HG02870 (cell line): ENCODE measurements at regions not wholly inside any gene's neighbourhood (a gene's known extent, or its start where the extent isn't known, plus 50 kb on each side); places are given as distances from the start of the nearest gene placed in this dataset.
"Not testable (repeated sequence)": the region's sequence is repeated elsewhere in the genome, so short reads cannot be mapped to it uniquely, and the experiment has no call there.

ENCODE experiments used
- ATAC-seq: cut with Tn5 transposase; IDR thresholded peaks from one replicate; pipeline ENCODE4 v1.9.1; 2021; ENCODE audit warnings: mild to moderate bottlenecking, moderate library complexity; ENCODE audit not compliant: unreplicated experiment

DNA sequence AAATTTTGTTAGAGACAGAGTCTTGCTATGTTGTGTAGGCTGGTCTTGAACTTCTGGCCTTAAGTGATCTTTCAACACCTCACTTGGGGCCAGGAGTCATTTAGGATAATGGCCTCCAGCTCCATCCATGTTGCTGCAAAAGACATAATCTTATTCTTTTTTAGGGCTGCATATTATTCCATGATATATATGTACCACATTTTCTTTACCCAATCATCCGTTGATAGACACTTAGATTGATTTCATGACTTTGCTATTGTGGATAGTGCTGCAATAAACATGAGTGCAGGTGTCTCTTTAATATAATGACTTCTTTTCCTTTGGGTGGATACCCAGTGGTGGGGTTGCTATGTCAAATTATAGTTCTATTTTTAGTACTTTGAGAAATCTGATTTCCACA is 140.9 kb upstream of the LCORL start:
- ATAC-seq: no peak

DNA sequence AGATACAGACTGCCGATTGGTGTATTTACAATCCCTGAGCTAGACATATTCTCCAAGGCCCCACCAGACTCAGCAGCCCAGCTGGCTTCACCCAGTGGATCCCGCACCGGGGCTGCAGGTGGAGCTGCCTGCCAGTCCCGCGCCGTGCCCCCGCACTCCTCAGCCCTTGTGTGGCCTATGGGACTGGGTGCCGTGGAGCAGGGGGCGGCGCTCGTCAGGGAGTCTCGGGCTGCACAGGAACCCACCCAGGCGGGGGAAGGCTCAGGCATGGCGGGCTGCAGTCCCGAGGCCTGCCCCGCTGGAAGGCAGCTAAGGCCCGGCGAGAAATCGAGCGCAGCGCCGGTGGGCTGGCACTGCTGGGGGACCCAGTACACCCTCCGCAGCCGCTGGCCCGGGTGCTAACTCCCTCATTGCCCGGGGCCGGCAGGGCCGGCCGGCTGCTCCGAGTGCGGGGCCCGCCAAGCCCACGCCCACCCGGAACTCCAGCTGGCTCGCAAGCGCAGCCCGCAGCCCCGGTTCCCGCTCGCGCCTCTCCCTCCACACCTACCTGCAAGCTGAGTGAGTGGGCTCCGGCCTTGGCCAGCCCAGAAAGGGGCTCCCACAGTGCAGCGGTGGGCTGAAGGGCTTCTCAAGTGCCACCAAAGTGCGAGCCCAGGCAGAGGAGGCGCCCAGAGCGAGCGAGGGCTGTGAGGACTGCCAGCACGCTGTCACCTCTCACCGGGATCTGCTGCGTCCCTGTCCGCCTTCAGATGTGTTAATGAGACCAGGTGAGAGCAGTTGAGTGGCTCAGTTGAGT is 137.8 kb upstream of the LCORL start:
- ATAC-seq: not testable (repeated sequence)

DNA sequence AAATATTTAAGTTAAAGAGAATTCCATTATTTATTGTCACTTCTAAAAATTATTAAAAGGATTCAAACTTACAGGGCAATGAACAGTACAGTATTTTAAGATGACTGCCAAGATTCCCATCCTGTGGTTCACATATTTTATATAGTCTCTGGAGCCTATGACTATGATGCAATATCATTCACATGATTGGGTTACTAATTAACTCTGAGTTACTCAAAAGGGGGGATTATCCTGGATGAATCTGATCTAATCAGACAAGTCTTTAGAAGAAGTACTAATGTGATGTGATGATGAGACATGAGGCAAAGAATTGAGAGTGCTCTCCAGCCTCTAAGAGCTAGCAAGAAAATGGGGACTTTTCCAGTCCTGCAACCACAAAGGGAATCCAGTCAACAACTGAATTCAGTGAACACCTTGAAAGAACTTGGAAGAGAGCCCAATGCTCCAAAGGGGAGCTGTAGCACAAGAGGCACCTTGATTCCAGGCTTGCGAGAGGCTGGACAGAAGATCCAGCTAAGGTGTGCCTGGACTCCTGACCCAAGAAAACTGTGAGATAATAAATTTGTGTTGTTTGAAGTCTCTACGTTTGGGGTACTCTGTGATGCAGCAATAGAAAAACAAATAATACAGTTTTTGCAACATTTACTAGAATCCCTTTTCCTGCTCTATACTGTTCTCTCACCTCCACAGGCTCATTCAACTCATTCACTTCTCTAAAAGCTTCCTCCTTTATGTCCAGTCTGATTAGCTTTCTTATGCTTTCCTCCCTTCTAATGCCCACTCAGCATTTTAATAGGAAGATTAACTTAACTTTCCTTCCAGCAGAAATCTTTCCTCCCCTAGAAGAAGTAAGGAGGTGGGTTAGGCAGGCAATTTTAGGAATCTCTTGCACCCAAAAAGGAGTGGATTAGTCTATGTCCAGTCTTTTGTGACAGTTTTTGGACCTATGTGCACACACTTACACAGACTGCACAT is 133.8 kb upstream of the LCORL start:
- ATAC-seq: no peak

DNA sequence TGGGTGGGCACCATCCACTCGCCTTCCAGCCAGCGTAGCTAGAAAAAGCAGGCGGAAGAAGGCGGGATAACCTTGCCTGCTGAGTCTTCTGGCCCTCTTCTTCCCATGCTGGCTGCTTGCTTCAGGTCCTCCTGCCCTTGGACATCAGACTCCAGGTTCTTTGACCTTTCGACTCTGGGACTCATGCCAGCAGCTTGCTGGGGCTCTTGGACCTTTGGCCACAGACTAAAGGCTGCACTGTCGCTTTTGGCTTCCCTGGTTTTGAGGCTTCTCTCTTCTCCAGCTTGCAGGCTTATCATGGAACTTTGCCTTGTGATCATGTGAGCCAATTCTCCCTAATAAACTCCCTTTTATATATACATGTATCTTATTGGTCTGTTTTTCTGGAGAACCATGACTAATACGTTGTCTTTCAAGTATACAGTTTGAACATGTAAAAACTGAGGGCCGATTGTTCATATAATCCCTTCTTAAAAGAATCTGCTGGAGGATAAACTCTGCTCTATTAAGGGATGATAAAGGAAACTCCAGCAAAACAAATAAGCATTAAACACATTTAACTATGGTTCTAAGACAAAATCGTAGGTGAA is 116.6 kb upstream of the LCORL start:
- ATAC-seq: no peak

DNA sequence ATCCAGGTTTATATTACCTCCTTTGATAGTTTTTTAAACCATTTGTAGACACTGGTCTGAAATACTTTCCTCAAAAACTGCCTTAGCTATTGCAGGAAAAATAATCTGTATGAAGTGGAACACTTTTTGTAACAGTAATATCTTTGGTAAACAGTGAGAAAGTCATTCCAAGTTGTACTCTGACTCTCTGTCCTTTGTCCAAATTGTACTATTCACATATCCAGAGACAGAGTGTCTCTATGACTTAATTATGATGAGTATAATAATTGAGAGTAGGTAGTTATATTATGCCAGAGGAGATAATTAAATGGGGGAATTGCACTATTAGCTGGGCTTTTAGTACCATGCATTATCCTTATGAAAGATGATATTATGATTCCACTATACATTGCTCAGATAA is 112.6 kb upstream of the LCORL start:
- no peak for ATAC-seq

DNA sequence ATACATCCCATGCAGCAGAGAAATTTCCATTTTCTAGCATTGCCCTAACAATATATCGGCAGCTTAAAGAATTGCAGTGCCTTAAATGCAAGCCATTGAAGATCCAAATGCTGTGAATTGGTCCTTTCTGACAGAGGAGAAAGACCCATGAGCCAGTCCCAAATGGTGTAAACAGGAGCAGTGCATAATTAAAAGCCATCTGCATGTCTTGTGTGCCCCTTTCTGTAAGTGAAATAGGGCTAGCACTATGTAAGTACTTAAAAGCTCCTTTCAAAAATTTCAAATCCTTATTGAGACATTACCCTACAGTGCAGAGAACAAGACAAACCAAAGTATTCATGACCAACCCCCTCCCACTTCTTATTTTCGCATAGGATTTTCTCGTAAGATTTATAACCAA is 108.7 kb upstream of the LCORL start:
- ATAC-seq: no peak

DNA sequence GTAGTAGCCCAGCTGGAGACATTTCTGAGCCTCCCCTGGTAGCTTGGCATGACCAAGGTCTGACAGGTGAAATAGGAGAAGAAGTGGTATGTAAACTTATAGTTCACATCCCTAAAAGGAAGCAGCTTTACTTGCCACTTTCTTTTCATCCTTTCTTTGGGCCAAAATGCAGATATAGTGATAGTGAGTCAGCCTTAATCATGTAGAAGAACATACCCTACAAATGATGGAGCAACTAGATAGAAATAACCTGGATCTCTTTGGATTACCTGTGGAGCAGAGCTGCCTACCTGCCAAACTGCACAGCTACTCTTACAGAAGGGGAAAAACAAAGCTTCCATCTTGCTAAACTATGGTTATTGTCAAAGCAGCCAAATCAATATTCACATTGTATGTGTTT is 106.7 kb upstream of the LCORL start:
- ATAC-seq: no peak

DNA sequence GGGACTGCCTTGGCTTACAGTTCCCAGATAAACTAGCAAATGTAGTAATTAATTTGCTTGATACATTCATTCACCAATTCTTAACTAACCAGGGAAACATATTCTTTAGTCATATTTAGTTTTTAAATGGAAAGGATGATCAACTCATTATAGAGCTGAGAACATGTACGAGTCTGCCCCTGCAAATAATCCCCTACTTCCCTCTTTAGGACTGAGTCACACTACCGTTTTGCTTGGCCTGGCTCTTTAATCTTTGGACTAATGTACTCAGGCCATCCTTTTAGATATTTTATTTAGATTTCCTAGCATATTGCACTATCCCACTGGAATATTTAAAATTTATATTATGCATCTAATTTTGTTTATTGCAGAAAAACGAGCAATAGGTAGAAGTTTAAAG is 105.5 kb upstream of the LCORL start:
- no peak for ATAC-seq

DNA sequence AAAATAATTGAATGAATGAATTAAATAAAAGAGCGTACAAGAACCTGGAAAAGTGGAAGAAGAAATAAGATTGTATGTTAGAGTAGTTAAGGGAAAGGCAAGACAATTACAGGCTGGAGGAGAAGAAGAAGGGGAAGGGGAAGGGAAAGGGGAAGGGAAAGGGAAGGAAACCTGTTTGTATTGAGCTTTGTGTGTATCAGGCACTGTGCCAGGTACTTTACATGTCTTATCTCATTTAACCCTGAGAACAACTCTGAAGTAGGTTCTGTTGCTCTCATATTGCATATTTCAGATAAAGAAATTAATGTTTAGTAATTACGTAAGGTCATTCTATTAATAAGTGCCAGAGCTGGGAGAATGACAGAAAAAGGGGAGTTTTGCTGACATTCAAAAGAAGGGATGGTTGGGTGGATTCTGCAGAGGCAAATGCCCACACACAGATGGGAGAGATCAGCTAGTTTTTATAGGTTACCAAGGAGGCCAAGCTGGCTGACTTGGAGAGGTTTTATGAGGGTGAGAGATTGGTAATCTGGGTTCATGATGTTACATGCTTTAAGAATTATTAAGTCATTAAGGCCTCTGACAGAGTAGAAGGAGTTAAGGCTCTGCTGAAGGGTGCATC is 92.3 kb upstream of the LCORL start:
- no peak for ATAC-seq

DNA sequence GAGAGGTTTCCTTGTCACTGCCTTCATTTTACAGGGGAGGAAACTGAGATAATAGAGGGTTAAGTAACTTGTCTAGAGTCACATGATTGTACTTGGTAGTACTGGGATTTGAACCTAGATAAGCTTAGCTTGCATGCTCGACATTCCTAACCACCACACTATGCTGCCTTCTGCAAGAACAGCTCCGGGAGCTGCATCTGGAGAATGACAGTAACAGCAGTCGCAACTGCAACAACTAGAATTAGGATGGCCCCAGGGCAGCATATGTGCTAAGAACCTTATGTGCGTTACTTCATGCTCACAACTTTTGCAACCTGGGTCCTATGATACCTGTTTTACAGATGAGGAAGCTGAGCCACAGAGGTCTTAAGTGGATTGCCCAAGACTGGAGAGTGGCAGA is 89.5 kb upstream of the LCORL start:
- ATAC-seq: no peak

DNA sequence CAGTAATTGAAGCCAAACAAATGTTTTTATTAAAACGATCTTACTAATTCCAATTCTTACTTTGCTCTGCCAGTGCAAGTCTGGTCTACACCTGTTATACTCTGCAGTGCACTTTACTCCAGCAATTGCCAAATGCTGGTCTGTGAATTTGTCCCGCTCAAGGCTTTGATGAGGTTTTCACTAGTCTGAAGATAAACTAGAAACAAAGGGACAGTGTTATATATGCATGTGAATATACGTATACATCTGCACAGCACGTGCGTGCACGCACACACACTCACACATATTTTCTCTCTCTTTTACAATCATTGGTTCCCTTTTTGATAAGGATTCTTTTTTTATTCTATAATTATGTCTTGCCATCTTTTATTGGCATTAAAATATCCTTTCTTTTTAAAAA is 88.5 kb upstream of the LCORL start:
- ATAC-seq: no peak

DNA sequence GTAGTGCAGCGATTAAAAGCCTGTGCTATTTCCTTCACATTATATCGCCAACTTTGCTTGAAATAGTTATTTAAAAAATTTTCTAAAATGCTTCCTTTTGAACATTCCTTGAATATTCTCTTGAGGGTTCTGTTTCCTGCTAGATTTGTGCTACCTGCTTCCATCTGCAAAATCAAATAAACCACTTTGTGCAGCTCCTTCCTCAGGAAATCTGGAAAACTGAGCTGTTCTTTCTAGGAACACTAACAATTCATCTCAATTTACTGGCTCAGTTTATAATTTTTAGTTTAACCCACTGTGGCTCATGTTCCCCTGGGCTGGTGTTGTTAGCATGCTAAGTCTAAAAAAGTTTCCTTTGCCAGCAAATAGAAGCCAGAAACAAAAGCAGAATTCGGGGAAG is 88.1 kb upstream of the LCORL start:
- ATAC-seq: no peak

DNA sequence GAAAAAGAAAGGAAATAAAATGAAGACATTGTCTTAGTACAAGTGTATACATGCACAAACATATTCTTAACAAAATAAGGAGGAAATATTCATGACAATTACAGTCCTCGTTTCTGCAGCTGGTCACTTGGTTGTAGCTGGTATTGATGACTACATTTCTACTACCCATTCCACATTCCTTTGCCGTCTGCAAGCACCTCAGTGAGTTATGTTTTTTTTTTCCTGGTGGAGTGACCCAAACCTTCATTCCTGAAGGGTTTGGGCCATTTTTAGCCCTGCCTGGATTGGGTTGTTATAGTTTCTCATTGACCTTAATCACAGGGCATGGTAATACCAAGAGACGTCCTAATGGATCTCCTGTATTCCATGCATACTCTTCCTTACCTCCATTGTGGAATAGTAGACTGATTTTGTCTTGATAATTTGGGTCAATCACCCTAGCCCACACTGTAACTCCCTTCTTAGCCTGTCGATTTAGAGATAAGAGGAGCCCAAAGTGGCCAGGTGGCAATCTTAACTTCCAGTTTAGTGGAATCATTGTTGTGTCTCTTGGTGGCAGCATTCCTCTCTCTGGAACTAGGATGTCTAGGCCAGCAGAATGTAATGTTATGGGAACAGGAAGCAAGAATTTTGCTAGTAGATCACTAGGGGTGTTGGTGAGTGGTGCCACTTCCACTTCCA is 86.4 kb upstream of the LCORL start:
- not testable (repeated sequence) for ATAC-seq

DNA sequence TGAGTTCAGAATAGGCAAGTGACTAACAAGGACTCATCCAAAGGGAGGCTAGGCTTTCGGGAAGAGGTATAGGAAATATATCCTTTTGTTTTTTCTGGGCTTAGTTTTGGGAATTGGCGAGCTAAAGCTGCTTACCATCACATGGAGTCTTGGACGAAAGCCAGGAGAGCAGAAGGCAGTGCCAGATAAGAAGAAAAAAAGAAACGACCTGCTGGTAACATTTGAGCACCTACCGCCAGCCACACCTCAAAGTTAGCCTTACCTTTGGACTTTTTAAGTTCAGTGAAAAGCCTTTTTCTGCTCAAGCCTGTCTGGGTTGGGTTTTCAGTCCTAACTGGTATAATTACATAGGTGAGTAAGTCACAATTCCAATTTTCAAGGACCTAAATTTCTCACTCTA is 85.1 kb upstream of the LCORL start:
- ATAC-seq: no peak

DNA sequence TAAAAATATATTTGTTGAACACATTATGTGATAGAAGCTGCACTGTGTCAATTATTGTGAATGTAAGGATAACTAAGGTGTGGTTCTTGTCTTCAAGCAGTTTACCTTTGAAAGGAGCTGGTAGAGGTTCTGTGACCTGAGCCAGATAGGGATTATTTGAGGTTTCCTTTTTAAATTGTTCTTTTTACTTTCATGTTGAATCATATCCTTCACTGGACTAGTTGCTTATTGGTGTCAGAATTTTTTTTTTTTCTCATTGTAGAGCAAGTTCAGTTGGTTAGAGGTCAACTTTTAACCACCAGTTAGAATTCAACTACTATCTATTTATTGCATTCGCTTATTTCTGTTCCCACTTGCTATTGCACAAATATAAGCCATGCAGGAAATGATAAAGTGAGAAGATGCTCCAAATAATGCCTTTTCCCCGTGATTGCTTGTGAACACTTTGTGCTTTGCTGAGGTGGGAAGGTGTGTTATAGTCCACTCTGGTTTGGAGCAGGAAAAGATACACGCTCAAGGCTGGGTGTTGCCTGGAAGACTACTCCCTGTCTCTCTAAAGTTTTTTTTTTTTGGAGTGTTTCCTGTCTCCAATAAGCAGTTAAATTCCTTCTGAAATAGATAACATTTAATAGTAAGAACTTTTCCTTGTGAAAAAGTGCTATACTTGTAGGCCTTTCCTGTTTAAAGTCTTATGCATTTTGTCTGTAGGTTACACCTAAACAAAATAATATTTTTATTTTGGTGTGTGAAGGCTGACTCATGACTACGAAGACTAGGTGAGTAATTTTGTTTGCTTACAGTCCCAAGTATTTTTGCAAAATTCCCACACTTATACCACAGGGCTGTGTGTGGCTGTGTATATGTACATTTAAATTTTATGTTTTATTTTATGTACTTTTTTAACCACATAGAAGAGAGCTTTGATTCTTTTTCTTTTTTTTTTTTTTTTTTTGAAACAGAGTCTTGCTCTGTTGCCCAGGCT is 83.8 kb upstream of the LCORL start:
- ATAC-seq: peak; percentile 82

DNA sequence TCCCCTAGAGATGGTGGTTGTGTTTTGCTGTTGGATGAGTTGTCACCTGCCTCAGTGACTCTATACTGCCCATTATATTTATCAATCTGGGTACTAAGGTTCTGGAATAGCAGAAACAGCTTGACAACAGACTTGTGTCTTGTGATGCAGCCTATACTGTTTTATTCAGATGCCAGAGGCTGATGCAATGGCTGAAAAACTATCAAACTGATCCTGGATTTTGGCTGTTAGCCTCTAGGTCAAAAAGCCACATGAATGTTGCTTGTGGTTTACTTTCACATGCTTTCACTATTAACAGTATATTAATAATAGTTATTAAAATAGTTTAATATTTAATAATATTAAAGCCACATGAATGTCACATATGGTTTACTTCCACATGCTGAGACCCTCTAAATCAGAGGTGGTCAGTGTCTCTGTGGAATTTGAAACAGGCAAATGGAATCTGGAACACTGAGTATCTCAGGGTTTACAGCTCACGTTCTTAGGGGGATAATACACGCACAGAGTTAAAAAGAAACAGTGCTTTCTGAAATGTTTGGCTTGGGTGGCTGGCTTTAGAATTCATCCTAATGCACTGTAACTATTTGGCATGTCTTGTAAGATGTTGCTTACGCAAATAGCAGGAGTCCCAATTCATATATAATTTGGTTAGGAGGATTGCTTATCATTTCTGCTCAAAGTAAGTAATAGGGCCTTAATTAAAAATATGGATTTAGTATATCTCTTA is 82.5 kb upstream of the LCORL start:
- no peak for ATAC-seq

DNA sequence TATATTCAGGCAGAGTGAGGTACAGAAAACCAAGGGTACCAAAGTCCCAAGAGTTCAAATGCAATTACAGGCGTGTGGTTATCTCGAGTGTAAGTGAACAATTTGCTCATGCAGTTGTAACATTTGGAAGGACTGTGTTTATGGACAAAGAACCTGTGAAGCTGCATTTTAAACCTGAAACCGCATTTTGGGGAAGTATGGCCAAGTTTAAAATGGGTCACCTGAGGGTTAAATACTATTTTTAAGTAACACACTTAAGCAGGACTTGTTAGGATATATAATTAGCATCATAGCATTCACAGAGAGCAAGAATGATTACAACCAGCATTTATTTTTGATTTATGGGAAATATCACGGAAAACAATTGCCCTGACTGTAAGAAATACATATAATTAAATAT is 79.1 kb upstream of the LCORL start:
- no peak for ATAC-seq

DNA sequence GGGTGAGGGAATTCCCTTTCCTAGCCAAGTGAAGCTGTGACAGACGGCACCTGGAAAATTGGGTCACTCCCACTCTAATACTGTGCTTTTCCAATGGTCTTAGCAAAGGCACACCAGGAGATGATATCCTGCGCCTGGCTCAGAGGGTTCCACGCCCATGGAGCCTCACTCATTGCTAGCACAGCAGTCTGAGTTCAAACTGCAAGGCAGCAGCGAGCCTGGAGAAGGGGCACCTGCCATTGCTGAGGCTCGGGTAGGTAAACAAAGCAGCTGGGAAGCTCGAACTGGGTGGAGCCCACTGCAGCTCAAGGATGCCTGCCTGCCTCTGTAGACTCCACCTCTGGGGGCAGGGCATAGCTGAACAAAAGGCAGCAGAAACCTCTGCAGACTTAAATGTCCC is 68.9 kb upstream of the LCORL start:
- ATAC-seq: not testable (repeated sequence)

DNA sequence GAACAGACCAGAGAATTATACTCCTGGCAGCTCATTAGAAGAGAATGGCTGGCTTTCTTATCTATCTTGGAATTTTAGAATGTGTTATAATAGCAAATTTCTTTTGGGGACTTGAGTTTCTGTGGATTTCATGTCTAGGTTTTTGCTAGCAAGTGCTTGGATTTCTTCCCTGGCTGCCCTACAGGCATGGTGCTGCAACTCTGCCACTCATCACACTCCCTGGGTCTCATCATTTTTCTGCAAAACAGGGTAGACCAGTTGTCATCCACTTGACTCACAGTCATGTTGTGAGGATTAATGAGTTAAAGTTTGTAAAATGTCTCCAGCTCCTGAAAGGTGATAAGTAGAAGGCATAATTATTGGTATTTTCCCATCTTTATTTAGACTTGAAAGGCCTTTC is 60.7 kb upstream of the LCORL start:
- ATAC-seq: no peak
